ENCODE measurements at regions not wholly inside any gene's neighbourhood (a gene's known extent, or its start where the extent isn't known, plus 50 kb on each side); places are given as distances from the start of the nearest gene placed in this dataset.

GRCh38 chr1:201633811-201634210, 94.9 kb downstream of the NAV1 start:
- 40% methylated on average over 5 of the region's 5 CpGs for WGBS (ENCODE audit: insufficient coverage, insufficient replicate concordance, low lambda C conversion rate, missing lambda C conversion rate)
- SMC1A ChIA-PET (ENCODE audit: uncharacterized antibody, unreplicated experiment): no interaction called here
- CTCF ChIA-PET: no interaction called here
- Histone ChIP-seq H3K9me3 (replicated peaks; ENCODE audit: control insufficient read depth, insufficient read depth, low read length) (no peaks in the 10 kb centered on the region), H3K4me1 (ENCODE audit: control insufficient read depth, insufficient read depth, low read length) (no peaks in the 10 kb centered on the region), H3K79me2 (ENCODE audit: control insufficient read depth, insufficient read depth, low read length) (no peaks in the 10 kb centered on the region), H2AFZ (ENCODE audit: control insufficient read depth, low read depth, low read length) (no peak overlapping the region), H3K27me3 (replicated peaks in 1 of 2; ENCODE audit: control insufficient read depth in 2 of 2, insufficient read depth in 2 of 2, low read length in 1 of 2) (no peaks in the 10 kb centered on the region; a peak in 3 of 4 replicates), H3K4me2 (ENCODE audit: control insufficient read depth, insufficient read depth) (no peak overlapping the region), H3K4me3 (no peak overlapping the region), H3K27ac (ENCODE audit: control insufficient read depth, insufficient read depth) (no peak overlapping the region), H3K36me3 (ENCODE audit: control insufficient read depth in 2 of 2, insufficient read depth in 2 of 2, low read length in 1 of 2) (no peaks in the 10 kb centered on the region), H3K9ac (ENCODE audit: control insufficient read depth, insufficient read depth, low read length) (no peak overlapping the region), H4K20me1 (ENCODE audit: control insufficient read depth, insufficient read depth) (no peaks in the 10 kb centered on the region)
- ATAC-seq: no peak
- RAD21 ChIA-PET (ENCODE audit: unreplicated experiment): no interaction called here
- no TSS peak for BruUV-seq (replicated peaks)
- in situ Hi-C loops (cut with MboI) (no loop called here), intact Hi-C loops (cut with micrococcal nuclease; ENCODE audit: unreplicated experiment) (no loop called here)
- no peak for FAIRE-seq
- POLR2A ChIA-PET: no interaction called here
- no peak for DNase-seq (ENCODE audit: low read depth, low spot score)
- TF ChIP-seq NFIC (IDR thresholded peaks at IDR 0.05; ENCODE audit: low read depth, low read length) (no peak), NFYA (IDR thresholded peaks at IDR 0.05; ENCODE audit: borderline replicate concordance, low read depth, low read length) (no peak), BCL11A (IDR thresholded peaks at IDR 0.05; ENCODE audit: low read depth, low read length) (no peak), E2F8 (IDR thresholded peaks at IDR 0.05; ENCODE audit: low read depth, partially characterized antibody) (no peak), RBBP5 (conservative IDR thresholded peaks at IDR 0.05) (no peak), GABPA (IDR thresholded peaks at IDR 0.05; ENCODE audit: low read depth) (no peak), SMARCA5 (IDR thresholded peaks at IDR 0.05) (no peak), POLR2AphosphoS5 (IDR thresholded peaks at IDR 0.05; ENCODE audit: low read length) (no peak), E4F1 (IDR thresholded peaks at IDR 0.05; ENCODE audit: borderline replicate concordance, partially characterized antibody) (no peak), CBX3 (IDR thresholded peaks at IDR 0.05; ENCODE audit: borderline replicate concordance, low read depth) (no peak), MTA3 (IDR thresholded peaks at IDR 0.05; ENCODE audit: borderline replicate concordance, low read length) (no peak), CEBPB (IDR thresholded peaks at IDR 0.05; ENCODE audit: borderline replicate concordance in 1 of 2, low read depth in 2 of 2, low read length in 2 of 2) (no peak), TCF12 (IDR thresholded peaks at IDR 0.05; ENCODE audit: low read depth, low read length) (no peak), HDAC2 (IDR thresholded peaks at IDR 0.05) (no peak), EZH2 (IDR thresholded peaks at IDR 0.05; ENCODE audit: borderline replicate concordance, control insufficient read depth, low read depth, low read length) (no peak), ATF3 (IDR thresholded peaks at IDR 0.05; ENCODE audit: borderline replicate concordance, extremely low read depth, low read depth, low read length) (no peak), SMC3 (IDR thresholded peaks at IDR 0.05; ENCODE audit: borderline replicate concordance, low read length) (no peak), SUPT20H (IDR thresholded peaks at IDR 0.05; ENCODE audit: borderline replicate concordance, control insufficient read depth, low read depth, low read length) (no peak), NR2F1 (conservative IDR thresholded peaks at IDR 0.05) (no peak)

Measured in GM12878 (cell line).